Renal cortex interstitium (tissue), 11 donors: ENCODE measurements at regions not wholly inside any gene's neighbourhood (a gene's known extent, or its start where the extent isn't known, plus 50 kb on each side); places are given as distances from the start of the nearest gene placed in this dataset.
"Not testable (repeated sequence)": the region's sequence is repeated elsewhere in the genome, so short reads cannot be mapped to it uniquely, and the experiment has no call there.

Source experiments
- DNase-seq, 11 donors: peaks; one replicate each; pipeline ENCODE4 v3.0.0-alpha.2; 2013; ENCODE audit warnings: low read depth in 9 of 11, low spot score in 4 of 11; ENCODE audit errors: extremely low read depth in 1 of 11

DNA sequence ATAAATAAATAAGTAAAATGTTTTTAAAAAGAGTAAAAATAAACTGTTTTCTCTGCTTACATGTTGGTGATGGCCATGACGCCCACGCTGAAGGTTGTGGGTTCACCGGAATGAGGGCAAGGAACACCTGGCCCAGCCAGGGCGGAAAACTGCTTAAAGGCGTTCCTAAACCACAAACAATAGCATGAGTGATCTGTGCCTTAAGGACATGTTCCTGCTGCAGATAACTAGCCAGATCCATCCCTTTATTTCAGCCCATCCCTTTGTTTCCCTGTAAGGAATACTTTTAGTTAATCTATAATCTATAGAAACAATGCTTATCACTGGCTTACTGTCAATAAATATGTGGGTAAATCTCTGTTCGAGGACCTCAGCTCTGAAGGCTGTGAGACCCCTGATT, 63.3 kb upstream of the CEP78 start:
- not testable (repeated sequence) for DNase-seq

DNA sequence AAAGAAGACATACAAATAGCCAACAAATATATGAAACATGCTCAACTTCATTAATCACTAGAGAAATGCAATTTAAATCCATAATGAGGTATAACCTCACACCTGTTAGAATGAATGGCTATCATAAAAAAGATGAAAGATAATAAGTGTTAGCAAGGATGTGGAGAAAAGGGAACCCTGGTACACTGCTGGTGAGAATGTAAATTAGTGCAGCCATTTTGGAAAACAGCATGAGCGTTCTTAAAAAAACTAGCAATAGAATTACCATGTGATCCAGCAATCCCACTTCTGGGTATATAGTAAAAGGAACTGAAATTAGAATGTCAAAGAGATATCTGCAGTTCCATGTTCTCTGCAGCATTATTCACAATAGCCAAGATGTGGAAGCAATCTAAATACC, 64.2 kb upstream of the CEP78 start:
- DNase-seq, result no peak

DNA sequence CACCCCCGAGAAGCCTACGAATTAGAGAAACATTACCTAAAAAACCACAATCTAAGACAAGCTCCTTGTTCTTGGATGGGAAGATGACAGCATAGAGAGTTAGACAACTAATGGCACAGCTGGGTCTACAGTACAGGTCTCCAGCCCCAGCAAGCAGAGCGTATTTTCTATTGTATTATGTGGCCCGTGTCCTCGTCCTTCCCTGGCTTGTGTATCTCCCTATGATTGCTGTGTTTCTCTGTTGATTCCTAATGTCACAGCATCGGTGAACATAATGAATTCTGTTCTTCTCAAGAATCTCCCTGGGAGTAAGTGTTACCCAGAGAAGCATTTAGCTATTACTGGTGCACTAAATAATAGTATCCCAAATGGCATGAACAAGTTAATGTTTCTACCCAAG, 66.8 kb upstream of the CEP78 start:
- no peak for DNase-seq

DNA sequence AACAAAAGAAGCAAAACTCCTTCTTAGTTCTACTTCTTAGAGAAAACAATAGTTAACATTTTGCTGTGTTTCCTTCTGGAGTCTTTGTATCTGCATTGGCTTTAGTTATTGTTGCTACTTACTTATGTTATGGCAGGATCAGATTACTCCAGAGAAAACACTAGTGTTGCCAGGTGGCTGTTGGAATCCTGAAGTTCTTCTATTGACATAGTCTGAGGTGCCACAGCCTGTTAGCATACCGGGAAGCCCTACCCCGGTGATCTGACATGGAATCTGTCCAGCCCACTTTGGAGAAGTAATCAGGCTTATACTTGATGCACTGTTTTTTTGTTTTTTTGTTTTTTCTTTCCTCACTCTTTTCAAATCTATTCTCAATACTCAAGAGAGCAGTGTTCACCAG, 68.5 kb upstream of the CEP78 start:
- DNase-seq, result peak in 6 of 11 donors; percentile 19 to 59 (median 34)

DNA sequence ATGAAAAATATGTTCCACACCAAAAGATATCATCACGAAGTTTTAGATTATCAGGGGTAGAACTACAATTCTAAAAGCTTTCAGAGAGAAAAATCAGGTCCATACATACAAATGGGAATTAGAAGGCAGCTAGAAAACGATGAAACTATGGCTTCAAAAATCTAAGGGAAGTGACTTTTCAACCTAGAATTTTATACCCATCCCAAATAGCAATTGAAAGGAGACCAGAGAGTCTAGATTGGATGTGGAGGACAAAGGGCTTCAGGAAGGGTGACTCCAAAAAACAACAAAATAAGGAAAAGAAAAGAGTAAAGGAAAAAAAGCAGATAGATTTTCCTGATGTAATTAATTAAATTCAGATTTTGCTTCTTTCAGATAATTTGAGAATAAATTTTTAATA, 72.0 kb upstream of the CEP78 start:
- DNase-seq, result no peak

DNA sequence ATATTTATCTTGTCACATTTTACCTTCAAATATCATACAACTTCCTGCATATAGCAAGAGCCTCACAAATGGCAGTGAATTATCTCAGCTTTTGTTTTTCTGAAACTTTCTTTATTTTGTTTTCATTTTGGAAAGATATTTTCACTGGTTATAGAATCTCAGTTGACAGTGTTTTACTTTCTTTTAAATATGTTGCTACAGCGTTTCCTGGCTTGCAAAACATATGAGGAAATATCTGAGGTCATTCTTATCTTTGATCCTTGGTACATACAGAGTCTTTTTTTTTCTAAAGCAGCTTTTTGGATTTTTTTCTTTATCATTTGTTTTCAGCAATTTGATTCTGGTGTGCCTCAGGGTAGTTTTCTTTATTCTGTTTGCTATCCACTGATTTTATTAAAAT, 77.6 kb upstream of the CEP78 start:
- DNase-seq, result no peak

DNA sequence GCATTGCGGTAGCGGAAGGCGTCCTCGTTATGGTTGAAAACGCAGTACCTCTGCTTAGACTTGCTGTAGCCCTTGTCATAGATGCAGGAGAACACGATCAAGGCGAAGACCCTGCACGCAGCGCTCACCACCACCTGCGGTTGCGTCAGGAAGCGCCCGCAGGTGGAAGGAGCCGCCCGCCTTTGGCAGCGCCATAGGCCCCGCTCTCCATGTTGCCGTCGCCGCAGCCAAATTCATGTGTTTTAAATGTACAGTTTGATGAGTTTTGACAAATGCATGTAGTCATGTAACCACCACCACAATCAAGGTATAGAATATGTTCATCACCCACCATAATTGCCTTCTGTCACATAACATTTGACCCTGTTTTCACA, 84.9 kb upstream of the CEP78 start:
- no peak for DNase-seq

DNA sequence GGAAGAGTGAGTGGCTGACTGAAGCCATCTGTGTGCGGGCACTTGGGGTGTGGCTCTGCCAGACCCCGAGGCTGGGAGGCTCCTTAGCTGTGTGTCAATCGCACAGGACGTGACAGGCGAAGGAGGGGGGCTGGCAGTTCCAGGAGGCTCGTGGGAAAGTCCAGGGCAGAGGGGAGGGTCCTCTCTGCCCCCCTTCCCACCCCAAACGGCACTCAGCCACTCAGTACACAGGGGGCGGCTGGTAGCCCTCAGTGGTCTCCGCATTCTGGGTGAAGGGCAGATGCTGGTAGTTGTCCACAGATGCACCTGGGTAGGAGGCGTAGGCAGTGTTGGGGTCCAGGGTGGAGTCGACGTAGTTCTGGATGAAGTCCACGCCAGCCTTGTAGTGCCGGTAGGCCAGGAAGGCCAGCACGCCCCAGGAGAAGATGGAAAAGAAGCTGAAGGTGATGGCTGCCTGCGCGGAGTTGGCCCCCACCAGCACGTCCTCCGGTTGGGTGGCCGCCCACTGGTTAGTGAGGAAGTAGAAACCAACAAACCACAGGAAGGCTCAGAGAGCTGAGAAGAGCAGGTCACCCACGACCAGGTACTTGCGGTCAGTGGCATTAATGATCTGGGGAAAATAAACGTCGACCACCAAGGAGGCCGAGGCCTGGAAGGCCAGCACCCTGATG, 85.4 kb upstream of the CEP78 start:
- DNase-seq, result no peak

DNA sequence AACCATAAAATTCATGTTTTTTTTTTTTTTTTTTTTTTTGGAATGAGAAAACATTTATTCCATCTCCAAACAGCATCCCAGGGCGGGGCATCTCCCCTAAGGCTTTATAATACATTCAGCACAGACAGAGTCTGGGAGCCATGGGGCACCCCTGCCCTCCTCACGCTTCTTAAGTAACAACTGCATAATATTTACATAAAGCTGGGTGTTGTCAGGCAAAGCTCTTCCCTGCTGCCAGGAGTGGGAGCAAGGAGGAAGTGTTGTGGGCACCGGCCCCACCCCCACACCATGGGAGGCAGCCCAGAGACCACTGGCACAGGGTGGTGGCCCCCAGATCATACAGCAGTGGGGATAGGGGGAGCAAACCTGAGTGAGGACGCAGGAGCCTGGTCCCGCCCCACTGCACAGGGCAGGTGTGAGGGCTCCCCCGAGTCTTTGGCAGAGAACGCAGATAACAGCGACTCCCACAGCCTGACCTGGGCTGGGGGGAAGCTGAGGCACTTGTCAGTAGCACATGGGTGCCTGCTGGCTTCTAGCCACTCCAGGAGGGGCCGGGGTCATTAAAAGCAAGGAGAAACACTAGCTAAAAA, 86.1 kb upstream of the CEP78 start:
- no peak for DNase-seq

DNA sequence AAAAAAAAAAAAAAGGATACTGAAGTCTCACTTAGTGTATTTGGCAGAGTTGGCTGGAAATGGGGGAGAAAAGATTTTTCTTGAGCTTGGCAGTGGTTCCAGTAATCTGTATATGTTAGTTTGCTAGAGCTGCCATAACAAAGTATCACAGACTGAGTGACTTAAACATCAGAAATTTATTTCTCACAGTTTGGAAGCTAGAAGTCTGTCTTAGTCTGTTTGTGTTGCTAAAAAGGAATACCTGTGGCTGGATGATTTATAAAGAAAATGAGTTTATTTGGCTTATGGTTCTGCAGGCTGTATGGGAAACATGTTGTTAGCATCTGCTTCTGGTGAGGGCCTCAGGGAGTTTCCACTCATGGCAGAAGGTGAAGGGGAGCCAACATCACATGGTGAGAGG, 89.6 kb upstream of the CEP78 start:
- DNase-seq, result no peak

DNA sequence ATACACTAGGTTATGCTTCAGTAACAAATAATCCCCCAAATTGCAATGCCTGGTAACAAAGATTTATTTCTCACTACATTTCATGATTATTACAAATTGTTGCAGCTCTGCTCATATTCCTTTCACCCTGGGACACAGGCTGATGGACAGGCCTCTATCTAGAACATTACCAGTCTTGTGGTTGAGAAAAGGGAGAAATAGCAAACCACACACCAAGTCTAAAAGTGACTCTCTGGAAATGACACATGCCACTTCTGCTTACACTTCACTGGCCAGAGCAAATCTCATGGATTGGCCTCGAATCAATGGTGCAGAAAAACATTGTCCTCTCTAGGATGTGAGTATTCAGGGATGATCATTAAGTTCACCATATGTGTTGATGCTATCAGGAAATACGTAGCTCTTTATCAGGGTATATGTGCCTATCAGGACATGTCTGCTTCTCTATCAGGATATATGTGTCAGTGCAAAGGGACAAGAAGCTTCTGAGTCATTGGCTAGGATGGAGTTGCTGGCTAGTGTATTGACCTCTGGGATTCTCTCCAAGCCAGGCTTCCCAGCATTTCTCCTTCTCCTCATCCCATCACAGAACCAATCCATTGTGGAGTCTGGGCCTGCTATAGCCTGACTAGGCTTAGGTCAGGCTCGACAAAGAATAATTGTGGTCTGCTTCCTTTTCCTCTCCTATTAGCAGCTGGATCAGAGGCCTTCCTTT, 91.1 kb upstream of the CEP78 start:
- DNase-seq, result peak in 1 of 11 donors; percentile 12

DNA sequence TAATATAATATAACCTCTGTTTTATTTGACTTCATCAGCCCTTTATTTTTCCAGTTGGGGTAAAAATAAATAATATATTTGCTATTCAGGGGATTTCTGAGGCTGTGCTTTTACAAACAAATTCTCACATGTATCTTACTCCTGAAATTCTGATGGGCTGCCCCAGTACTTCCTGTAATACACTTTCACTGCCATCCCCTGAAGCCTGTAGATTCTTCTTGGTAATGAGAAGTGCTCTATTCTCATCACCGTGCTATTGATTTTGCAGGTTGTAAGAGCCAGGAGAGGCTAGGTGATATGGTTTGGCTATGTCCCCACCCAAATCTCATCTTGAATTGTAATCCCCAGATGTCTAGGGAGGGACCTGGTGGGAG, 91.9 kb upstream of the CEP78 start:
- no peak for DNase-seq

DNA sequence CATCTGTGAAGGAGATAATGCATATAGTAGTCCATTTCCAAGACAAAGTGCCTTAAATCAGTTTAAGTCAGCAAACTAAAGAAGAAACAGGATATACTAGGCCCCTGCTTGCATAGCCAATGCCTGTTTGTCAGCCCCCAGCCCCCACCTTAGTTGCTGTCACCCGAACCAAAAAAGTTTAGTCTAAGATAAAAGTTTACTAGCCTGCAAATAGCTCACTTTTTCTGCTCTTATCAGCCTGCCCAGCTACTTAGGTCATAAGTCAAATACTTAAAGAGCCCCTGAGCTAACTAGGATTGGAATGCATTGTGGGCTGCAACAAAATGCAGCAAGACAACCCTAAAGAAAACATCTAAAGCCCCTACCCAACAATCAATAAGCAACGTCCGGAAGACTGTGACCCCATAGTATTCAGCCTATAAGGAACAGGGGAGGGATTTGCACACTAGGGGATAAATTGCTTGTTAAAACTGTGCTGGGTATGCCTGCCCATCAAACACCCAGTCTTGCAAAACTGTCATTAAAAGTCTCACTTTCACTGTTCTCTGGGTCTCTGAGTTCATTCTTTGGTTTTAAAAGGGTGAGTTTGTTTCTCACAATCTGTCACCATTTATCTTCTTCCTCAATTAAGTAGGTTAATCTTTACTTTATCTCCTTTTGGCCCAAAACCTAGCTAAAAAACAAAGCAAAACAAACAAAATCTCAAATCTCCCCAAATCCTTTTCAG, 92.4 kb upstream of the CEP78 start:
- DNase-seq, result no peak

DNA sequence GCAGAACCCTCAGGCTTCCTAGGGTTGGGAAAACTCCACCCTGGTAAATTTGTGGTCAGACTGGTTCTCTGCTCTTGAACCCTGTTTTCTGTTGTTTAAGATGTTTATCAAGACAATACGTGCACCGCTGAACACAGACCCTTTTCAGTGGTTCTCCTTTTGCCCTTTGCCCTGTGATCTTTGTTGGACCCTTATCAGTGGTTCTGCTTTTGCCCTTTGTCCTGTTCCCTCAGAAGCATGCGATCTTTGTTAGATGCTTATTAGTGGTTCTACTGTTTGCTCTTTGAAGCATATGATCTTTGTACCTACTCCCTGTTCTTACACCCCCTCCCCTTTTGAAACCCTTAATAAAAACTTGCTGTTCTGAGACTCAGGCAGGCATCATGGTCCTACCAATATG, 93.6 kb upstream of the CEP78 start:
- not testable (repeated sequence) for DNase-seq

DNA sequence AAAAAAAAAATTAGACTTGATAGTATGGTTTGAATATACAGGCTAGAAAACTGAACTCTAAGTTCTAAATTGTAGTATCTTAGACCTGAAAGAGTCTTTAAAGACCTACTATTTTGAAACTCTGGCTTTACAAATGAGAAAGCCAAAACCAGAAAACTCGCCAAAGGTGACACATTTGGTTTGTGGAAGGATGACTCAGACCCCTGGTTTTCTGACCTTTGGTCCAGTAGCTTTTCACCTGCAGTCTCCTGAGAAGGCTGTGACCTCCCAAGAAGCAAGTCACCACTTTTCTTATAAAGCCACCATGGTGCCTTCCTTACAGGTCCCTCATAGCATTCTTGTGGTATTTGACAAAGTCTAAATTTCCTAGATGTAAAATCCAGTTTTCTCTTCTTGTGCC, 102.1 kb upstream of the CEP78 start:
- DNase-seq, result no peak

DNA sequence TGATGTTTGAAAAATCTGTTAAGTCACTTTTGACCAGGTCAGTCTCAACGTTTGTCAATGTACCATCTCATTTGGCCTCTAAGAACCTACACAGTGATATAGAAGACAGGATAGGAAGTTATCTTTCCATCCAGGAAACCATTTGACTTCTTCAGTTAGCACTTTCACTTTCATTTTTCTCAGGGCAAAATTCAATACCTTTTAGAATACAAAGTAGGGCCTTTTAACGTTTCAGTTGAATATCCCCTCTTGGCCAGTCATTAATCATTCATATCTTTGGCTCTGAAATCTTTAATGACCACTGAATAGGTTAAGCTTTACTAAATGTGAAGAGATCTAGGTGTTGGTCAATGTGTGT, 101.1 kb upstream of the GNAQ start:
- DNase-seq, result no peak

DNA sequence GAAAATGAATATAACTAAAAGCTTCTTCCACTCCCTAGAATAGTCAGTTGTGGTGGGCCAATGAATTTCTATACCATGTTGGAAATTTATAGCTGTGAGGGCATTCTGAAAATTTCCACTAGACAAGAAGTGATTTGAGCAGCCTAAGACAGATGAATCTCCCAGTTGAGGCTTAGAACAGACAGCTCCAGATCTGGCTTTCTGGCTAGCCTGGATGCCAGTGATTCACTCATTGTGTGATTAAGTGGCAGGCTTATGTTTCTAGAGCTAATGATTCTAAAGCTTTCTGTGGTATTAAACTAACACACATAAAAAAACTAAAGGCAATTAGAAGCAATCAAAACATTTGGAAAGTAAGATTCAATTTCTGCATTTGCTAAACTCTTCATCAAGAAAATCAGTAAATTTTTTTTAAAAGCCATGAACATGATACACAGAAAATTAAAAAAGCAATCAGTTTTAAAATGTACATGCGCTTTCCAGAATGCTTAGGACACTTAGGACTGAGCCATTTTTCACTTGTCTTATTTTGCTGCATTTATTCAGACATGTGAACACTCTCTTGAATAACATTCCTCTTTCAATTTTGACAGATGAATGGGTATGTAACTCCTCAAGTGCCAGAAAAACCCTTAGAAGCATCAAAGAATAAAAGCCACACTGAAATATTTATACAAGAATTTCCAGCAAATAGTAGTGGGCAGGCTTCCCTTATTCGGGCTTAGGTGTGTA, 100.5 kb upstream of the GNAQ start:
- no peak for DNase-seq

DNA sequence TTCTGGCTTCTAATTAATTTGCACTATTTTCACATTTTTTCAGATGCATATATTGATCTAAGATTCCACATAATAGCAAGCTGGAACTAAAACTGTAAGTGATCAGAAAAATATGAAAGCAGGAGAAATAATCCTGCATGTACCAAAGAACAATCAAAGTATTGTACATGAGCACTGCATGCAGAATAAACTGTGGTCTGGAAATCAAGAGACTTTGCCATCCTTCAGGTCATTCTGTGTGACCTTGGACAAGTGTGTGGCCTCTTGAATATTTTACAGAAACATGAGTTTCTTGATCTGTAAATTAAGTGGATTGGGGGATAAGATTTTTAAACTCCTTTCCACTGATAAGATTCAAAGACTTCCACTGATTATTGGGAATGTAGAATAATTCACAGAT, 99.2 kb upstream of the GNAQ start:
- DNase-seq, result no peak

DNA sequence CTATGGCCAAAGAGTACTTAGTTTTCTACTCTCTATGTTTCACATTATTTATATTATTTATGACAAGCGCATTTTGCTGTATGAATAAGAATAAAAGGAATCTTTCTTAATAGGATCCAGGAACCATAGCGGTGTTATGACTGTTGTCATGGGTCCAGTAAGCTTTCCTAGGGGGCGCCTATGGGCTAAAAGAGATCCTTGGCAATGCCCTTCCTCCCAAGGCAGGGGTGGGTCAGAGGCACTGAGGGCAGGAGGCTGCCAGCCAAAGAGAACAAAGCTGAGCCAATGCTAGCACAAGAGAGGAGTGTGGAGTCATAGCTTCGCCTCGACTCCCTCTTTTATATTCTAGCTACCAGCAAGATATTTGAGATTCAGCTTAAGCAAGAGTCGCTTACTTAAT, 98.4 kb upstream of the GNAQ start:
- no peak for DNase-seq
